ENCODE measurements at regions not wholly inside any gene's neighbourhood (a gene's known extent, or its start where the extent isn't known, plus 50 kb on each side); places are given as distances from the start of the nearest gene placed in this dataset.
"Not testable (repeated sequence)": the region's sequence is repeated elsewhere in the genome, so short reads cannot be mapped to it uniquely, and the experiment has no call there.

GRCh38 chr16:16550824-16551223 lies 171.9 kb downstream of the NPIPA7 start:
- not testable (repeated sequence) for TF ChIP-seq CTCF, POLR2AphosphoS5 (IDR thresholded peaks at IDR 0.05)

Data from prostate gland (tissue), 2 donors.